SK-N-MC (cell line): ENCODE measurements at regions not wholly inside any gene's neighbourhood (a gene's known extent, or its start where the extent isn't known, plus 50 kb on each side); places are given as distances from the start of the nearest gene placed in this dataset.

Source experiments
- DNase-seq: peaks from one replicate; pipeline ENCODE4 v3.0.0-alpha.2; 2011; ENCODE audit warnings: low read depth, low spot score
- H3K27ac ChIP-seq: fragments of 200-600 bp; sonication (generic); 2 replicates; pipeline ENCODE4 v1.5.1; 2016; ENCODE audit warnings: mixed run types
- H3K36me3 ChIP-seq: fragments of 200-600 bp; sonication (generic); 2 replicates; pipeline ENCODE4 v1.6.1; 2017; ENCODE audit warnings: antibody characterized with exemption, low read length, mixed read lengths; ENCODE audit not compliant: insufficient read depth
- H3K4me3 ChIP-seq: fragments of 200-600 bp; sonication (generic); 2 replicates; pipeline ENCODE4 v1.5.1; 2016
- H3K9ac ChIP-seq: fragments of 200-600 bp; sonication (generic); 2 replicates; pipeline ENCODE4 v1.8.0; 2017; ENCODE audit warnings: mixed run types, mixed read lengths; ENCODE audit not compliant: insufficient read length
- H3K9me3 ChIP-seq: fragments of 200-600 bp; sonication (generic); 2 replicates; pipeline ENCODE4 v1.6.1; 2017; ENCODE audit warnings: low read depth, mild to moderate bottlenecking, antibody characterized with exemption, low read length, moderate library complexity, mixed read lengths
- EZH2 ChIP-seq: fragments of 200-600 bp; sonication (generic); IDR thresholded peaks from one replicate; pipeline ENCODE4 v1.6.1; 2017; ENCODE audit warnings: antibody characterized with exemption
- FOXP2 ChIP-seq: optimal IDR thresholded peaks from 2 replicates; pipeline ENCODE3; 2011; ENCODE audit warnings: mild to moderate bottlenecking, moderate library complexity; ENCODE audit not compliant: insufficient read depth; ENCODE audit errors: extremely low read length, control extremely low read depth
- POLR2AphosphoS5 ChIP-seq: IDR thresholded peaks from 2 replicates; pipeline ENCODE4 v1.6.1; 2012; ENCODE audit warnings: mild to moderate bottlenecking, low read depth, low read length, borderline replicate concordance

GRCh38 chr14:58901826-58902225 is 264.1 kb downstream of the DACT1 start:
- Histone ChIP-seq H3K4me3 (no peak overlapping the region), H3K9ac (no peak overlapping the region)
- DNase-seq: no peak

DNA sequence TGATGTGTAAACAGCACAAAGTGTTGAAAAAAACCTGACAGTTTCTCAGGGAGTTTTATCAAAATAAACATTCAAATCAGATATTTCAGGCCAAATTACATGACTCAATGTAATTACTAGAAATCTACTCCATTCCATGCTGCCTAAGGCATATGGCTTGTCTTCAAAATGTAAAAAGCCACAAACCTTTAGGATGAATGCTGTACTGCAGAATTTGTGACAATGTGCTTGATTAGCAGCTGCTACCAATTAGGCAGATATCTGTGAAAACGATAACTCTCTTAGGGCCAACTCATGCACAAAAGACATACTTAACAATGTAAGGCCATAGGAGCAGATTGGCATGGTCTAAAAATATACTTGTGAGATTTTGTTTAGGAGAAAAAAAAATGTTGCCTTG is 267.0 kb downstream of the DACT1 start:
- Histone ChIP-seq H3K36me3 (no peaks in the 10 kb centered on the region), H3K27ac (no peak overlapping the region), H3K9ac (no peak overlapping the region), H3K9me3 (no peaks in the 10 kb centered on the region), H3K4me3 (no peak overlapping the region)
- TF ChIP-seq FOXP2: no peak
- no peak for TF ChIP-seq POLR2AphosphoS5
- TF ChIP-seq EZH2: no peak
- DNase-seq: no peak

More at GRCh38 chr14:58901826-58902225, 264.1 kb downstream of the DACT1 start:
- no peak for TF ChIP-seq EZH2
- Histone ChIP-seq H3K27ac (no peak overlapping the region), H3K9me3 (no peaks in the 10 kb centered on the region), H3K36me3 (no peaks in the 10 kb centered on the region)

DNA sequence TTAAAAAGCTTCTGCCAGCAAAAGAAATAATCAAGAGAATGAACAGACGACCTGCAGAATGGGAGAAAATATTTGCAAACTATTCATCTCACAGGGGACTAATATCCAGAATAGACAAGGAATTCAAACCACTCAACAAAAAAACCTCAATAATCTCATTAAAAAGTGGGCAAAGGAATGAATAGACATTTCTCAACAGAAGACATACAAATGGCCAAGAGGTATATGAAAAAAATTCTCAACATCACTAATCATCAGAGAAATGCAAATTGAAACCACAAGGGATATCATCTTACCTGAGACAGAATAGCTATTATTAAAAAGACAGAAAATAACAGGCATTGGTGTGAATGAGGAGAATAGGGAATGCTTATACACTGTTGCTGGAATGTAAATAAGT is 270.0 kb downstream of the DACT1 start:
- H3K36me3 ChIP-seq: no peaks in the 10 kb centered on the region
- H3K4me3 ChIP-seq: no peak overlapping the region
- DNase-seq: no peak
- no peaks in the 10 kb centered on the region for H3K9me3 ChIP-seq
- H3K27ac ChIP-seq: no peak overlapping the region
- no peak overlapping the region for H3K9ac ChIP-seq
- TF ChIP-seq FOXP2 (no peak), POLR2AphosphoS5 (no peak), EZH2 (no peak)

DNA sequence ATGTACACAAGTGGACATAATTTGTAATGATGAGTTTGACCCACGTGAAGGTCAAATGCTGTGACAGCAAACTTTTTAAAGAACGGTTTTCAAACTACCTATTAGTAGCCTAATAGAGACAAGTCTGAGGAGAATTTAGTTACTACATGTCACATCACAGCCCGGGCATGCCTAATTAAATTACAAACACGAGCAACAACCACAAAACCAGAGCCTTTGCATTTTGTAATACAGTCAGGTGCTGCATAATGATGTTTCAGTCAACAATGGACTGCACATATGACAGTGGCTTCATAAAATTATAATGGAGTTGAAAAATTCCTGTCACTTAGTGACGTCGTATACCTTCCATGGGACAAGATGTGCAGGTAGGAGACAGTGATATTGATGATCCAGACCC is 274.5 kb downstream of the DACT1 start:
- no peak for TF ChIP-seq POLR2AphosphoS5
- no peak for TF ChIP-seq FOXP2
- no peak for TF ChIP-seq EZH2
- Histone ChIP-seq H3K9ac (no peak overlapping the region), H3K27ac (no peak overlapping the region), H3K9me3 (no peaks in the 10 kb centered on the region), H3K36me3 (no peaks in the 10 kb centered on the region), H3K4me3 (no peak overlapping the region)
- DNase-seq: no peak

- no peaks in the 10 kb centered on the region for H3K36me3 ChIP-seq
- no peak overlapping the region for H3K4me3 ChIP-seq
- H3K9me3 ChIP-seq: no peaks in the 10 kb centered on the region
- no peak overlapping the region for H3K9ac ChIP-seq
- DNase-seq: no peak
- H3K27ac ChIP-seq: no peak overlapping the region
- TF ChIP-seq POLR2AphosphoS5 (no peak), EZH2 (no peak), FOXP2 (no peak)
These were observed 275.2 kb downstream of the DACT1 start for GRCh38 chr14:58912799-58913432.

GRCh38 chr14:58914279-58914855 is 274.1 kb upstream of the DAAM1 start:
- no peak overlapping the region for H3K9ac ChIP-seq
- H3K27ac ChIP-seq: no peak overlapping the region
- H3K36me3 ChIP-seq: no peaks in the 10 kb centered on the region
- H3K4me3 ChIP-seq: no peak overlapping the region
- DNase-seq: no peak
- no peak for TF ChIP-seq POLR2AphosphoS5
- no peaks in the 10 kb centered on the region for H3K9me3 ChIP-seq

DNA sequence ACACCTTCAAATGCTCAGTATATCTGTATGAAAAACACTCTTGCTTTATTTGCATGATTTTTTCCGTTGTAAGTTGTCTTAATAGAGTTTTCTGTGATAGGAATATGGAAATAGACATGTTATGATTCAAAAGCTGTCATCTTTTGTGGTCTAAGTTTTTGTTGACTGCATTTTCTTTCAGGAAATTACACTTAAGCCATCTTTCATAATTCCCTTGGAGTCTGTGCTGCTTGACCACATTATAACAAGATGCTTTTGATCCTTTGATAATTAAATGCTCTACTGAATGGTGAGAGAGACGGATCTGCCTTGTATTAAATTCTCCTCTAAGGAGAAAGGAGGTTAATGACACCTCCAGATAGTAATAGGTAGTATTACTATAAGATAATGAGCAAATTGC is 272.8 kb upstream of the DAAM1 start:
- no peak overlapping the region for H3K9ac ChIP-seq

GRCh38 chr14:58918066-58918738 is 270.3 kb upstream of the DAAM1 start:
- Histone ChIP-seq H3K9ac (no peak overlapping the region), H3K36me3 (no peaks in the 10 kb centered on the region), H3K4me3 (no peak overlapping the region), H3K27ac (no peak overlapping the region), H3K9me3 (no peaks in the 10 kb centered on the region)
- TF ChIP-seq EZH2 (no peak), FOXP2 (no peak), POLR2AphosphoS5 (no peak)
- DNase-seq: no peak

More for the DNA sequence above, 272.8 kb upstream of the DAAM1 start:
- TF ChIP-seq FOXP2 (no peak), POLR2AphosphoS5 (no peak), EZH2 (no peak)
- Histone ChIP-seq H3K4me3 (no peak overlapping the region), H3K36me3 (no peaks in the 10 kb centered on the region), H3K27ac (no peak overlapping the region), H3K9me3 (no peaks in the 10 kb centered on the region)
- DNase-seq: no peak

- Histone ChIP-seq H3K9ac (no peak overlapping the region), H3K27ac (no peak overlapping the region), H3K36me3 (no peaks in the 10 kb centered on the region), H3K4me3 (no peak overlapping the region), H3K9me3 (no peaks in the 10 kb centered on the region)
- DNase-seq: no peak
- TF ChIP-seq POLR2AphosphoS5 (no peak), FOXP2 (no peak), EZH2 (no peak)
These were observed 269.2 kb upstream of the DAAM1 start for GRCh38 chr14:58919217-58919616.
